Thymus (tissue), 11 donors: ENCODE measurements at regions not wholly inside any gene's neighbourhood (a gene's known extent, or its start where the extent isn't known, plus 50 kb on each side); places are given as distances from the start of the nearest gene placed in this dataset.
"Not testable (repeated sequence)": the region's sequence is repeated elsewhere in the genome, so short reads cannot be mapped to it uniquely, and the experiment has no call there.

Experiments used
- DNase-seq, 9 donors: peaks; one replicate each; pipeline ENCODE4 v3.0.0-alpha.2; 2013; ENCODE audit warnings: low spot score in 9 of 9, low read depth in 6 of 9, missing footprints in 1 of 9
- H3K27ac ChIP-seq, 2 donors: one replicate each; pipeline ENCODE4 v1.5.1; 2013; ENCODE audit warnings: control low read depth in 1 of 2, low read depth in 1 of 2, low read length in 1 of 2, mild to moderate bottlenecking in 1 of 2, moderate library complexity in 1 of 2
- H3K27me3 ChIP-seq, 2 donors: one replicate each; pipeline ENCODE4 v1.5.1; 2013; ENCODE audit warnings: low read length in 1 of 2; ENCODE audit not compliant: control insufficient read depth in 2 of 2, insufficient read depth in 1 of 2
- H3K36me3 ChIP-seq, 2 donors: one replicate each; pipeline ENCODE4 v1.5.1; 2013; ENCODE audit warnings: low read length in 1 of 2, mild to moderate bottlenecking in 1 of 2, moderate library complexity in 1 of 2; ENCODE audit not compliant: control insufficient read depth in 2 of 2, insufficient read depth in 2 of 2
- H3K4me1 ChIP-seq, 2 donors: one replicate each; pipeline ENCODE4 v1.5.1; 2013; ENCODE audit warnings: low read length in 2 of 2; ENCODE audit not compliant: control insufficient read depth in 2 of 2, insufficient read depth in 2 of 2
- H3K4me3 ChIP-seq, 2 donors: one replicate each; pipeline ENCODE4 v1.5.1; 2013; ENCODE audit warnings: low read length in 2 of 2, control low read depth in 1 of 2, mild to moderate bottlenecking in 1 of 2
- H3K9me3 ChIP-seq, 2 donors: one replicate each; pipeline ENCODE4 v1.5.1; 2013; ENCODE audit warnings: low read length in 1 of 2, mild to moderate bottlenecking in 1 of 2; ENCODE audit not compliant: control insufficient read depth in 2 of 2, insufficient read depth in 1 of 2
- WGBS: extraction: QIAGEN DNeasy Blood & Tissue Kit; methylation state at CpG from one replicate; pipeline ENCODE4 v1.1.7; 2013; 5-methylcytosine and 5-hydroxymethylcytosine counted together
- donor health status: healthy.

GRCh38 chr4:116260931-116261330, 824.4 kb downstream of the TRAM1L1 start:
- H3K27ac ChIP-seq, DNase-seq, H3K4me3 ChIP-seq, H3K9me3 ChIP-seq, H3K36me3 ChIP-seq, H3K27me3 ChIP-seq, H3K4me1 ChIP-seq: not testable (repeated sequence)
- 58% methylated on average over 3 of the region's 3 CpGs for WGBS

GRCh38 chr4:116244771-116245170, 840.6 kb downstream of the TRAM1L1 start:
- Histone ChIP-seq H3K4me3 (no peak overlapping the region), H3K27ac (no peak overlapping the region), H3K4me1 (no peaks in the 10 kb centered on the region), H3K9me3 (no peaks in the 10 kb centered on the region), H3K27me3 (no peaks in the 10 kb centered on the region), H3K36me3 (no peaks in the 10 kb centered on the region)
- 89% methylated on average over 1 of the region's 1 CpG for WGBS
- DNase-seq, result no peak

DNA sequence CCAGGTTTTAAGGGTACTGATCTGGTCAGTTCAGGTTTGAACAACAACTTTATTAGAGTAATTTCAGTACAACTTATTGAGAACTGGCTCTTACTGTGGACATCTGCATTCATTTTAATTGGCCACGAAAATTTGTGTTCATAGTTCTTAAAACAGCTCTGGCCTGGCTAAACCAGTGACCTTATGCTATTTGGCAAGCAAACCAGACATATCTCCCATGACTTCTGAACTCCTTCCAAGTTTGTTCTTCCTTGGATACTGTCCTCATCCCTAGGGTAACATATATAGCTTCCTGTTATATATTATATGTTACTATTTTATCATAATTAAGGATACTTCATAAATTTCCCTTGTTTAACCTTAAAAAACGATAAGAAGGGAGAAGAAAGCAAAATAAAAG, 841.9 kb downstream of the TRAM1L1 start:
- 80% methylated on average over 2 of the region's 2 CpGs for WGBS
- H3K9me3 ChIP-seq, result no peaks in the 10 kb centered on the region
- no peaks in the 10 kb centered on the region for H3K36me3 ChIP-seq
- no peaks in the 10 kb centered on the region for H3K27me3 ChIP-seq
- no peak overlapping the region for H3K27ac ChIP-seq
- no peaks in the 10 kb centered on the region for H3K4me1 ChIP-seq
- no peak overlapping the region for H3K4me3 ChIP-seq
- DNase-seq, result no peak

- Histone ChIP-seq H3K4me1 (no peaks in the 10 kb centered on the region), H3K27ac (no peak overlapping the region), H3K27me3 (no peaks in the 10 kb centered on the region), H3K36me3 (no peaks in the 10 kb centered on the region), H3K9me3 (no peaks in the 10 kb centered on the region), H3K4me3 (no peak overlapping the region)
- no peak for DNase-seq
Observed at GRCh38 chr4:116233971-116234370, 851.4 kb downstream of the TRAM1L1 start.

DNA sequence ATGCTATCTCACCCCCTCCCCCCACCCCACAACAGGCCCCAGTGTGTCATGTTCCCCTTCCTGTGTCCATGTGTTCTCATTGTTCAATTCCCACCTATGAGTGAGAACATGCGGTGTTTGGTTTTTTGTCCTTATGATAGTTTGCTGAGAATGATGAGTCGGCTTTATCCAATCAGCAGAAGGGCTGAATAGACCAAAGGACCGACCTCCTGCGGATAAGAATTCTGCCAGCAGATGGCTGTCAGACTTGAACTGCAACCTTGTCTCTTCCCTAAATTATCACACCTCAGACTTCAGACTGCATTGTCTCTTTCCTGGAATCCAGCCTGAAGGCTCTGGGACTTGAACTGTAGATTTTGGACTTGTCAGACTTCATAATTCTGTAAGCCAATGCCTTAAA, 853.4 kb downstream of the TRAM1L1 start:
- not testable (repeated sequence) for H3K4me1 ChIP-seq, H3K27me3 ChIP-seq, H3K27ac ChIP-seq, H3K36me3 ChIP-seq, DNase-seq, H3K4me3 ChIP-seq, H3K9me3 ChIP-seq
- 95% methylated on average over 4 of the region's 4 CpGs for WGBS

DNA sequence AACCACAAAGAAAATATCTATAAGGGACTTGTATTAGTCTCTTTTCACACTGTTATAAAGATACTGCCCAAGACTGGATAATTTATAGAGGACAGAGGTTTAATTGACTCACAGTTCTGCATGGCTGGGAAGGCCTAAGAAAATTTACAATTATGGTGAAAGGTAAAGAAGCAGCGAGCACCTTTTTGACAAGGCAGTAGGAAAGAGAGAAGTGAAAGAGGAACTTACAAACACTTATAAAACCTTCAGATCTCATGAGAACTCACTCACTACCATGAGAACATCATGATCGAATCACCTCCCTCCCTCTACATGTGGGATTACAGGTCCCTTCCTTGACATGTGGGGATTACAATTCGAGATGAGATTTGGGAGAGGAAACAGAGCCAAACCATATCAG, 856.0 kb downstream of the TRAM1L1 start:
- H3K27ac ChIP-seq, result no peak overlapping the region
- H3K9me3 ChIP-seq, result no peaks in the 10 kb centered on the region
- no peaks in the 10 kb centered on the region for H3K4me1 ChIP-seq
- H3K4me3 ChIP-seq, result no peak overlapping the region
- 78% methylated on average over 3 of the region's 3 CpGs for WGBS
- H3K27me3 ChIP-seq, result no peaks in the 10 kb centered on the region
- DNase-seq, result no peak
- no peaks in the 10 kb centered on the region for H3K36me3 ChIP-seq

GRCh38 chr4:116223040-116223732, 862.2 kb downstream of the TRAM1L1 start:
- Histone ChIP-seq H3K4me1 (no peaks in the 10 kb centered on the region), H3K4me3 (no peak overlapping the region), H3K27me3 (no peaks in the 10 kb centered on the region), H3K36me3 (no peaks in the 10 kb centered on the region), H3K27ac (no peak overlapping the region), H3K9me3 (no peaks in the 10 kb centered on the region)
- no peak for DNase-seq
- 92% methylated on average over 8 of the region's 8 CpGs for WGBS

- no peak overlapping the region for H3K27ac ChIP-seq
- no peaks in the 10 kb centered on the region for H3K36me3 ChIP-seq
- no peaks in the 10 kb centered on the region for H3K4me1 ChIP-seq
- no peak overlapping the region for H3K4me3 ChIP-seq
- no peaks in the 10 kb centered on the region for H3K9me3 ChIP-seq
- H3K27me3 ChIP-seq, result no peaks in the 10 kb centered on the region
- WGBS, result 88% methylated on average over 2 of the region's 2 CpGs
- no peak for DNase-seq
Observed at GRCh38 chr4:116217781-116218180, 867.6 kb downstream of the TRAM1L1 start.

DNA sequence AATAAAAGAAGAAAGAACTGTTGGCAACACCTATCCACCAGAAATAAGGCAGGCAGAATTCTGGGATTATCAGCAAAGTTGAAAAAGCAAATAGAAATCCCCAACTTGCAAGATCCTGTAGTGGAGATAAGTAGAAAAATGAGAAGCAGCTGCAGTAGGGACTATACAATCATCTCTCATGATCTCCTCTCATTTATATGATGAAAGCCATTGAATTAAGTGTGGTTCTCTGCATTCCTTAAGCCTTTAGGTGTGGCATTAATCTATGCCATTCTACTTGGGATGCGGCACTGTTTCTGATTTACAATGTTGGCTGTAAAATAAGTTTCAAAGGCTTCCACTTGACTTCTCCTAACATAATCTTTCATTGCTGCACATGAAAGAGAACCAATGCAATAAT, 869.8 kb downstream of the TRAM1L1 start:
- Histone ChIP-seq H3K27ac (no peak overlapping the region), H3K4me3 (no peak overlapping the region), H3K4me1 (no peaks in the 10 kb centered on the region), H3K9me3 (no peaks in the 10 kb centered on the region), H3K36me3 (no peaks in the 10 kb centered on the region), H3K27me3 (no peaks in the 10 kb centered on the region)
- no peak for DNase-seq
- WGBS, result 98% methylated on average over 1 of the region's 1 CpG

DNA sequence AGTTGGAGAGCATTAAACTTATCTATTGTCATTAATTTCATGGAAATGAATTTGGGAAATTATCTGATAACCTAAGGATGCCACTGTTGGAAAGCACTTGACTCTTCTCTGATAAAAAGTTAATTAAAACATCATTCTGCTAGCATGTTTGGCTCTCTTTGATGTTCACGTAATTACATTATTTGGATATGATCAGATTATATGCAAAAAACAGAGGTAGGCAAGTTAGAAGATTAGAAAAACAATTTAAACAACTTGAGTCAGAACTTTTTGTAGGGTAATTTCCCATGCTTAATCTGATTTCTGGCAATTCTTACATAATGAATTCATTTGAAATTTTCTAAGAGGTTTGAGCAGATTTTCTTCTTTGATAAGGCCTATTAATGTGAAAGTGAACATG, 882.9 kb downstream of the TRAM1L1 start:
- H3K4me3 ChIP-seq, result no peak overlapping the region
- H3K4me1 ChIP-seq, result no peaks in the 10 kb centered on the region
- H3K36me3 ChIP-seq, result no peaks in the 10 kb centered on the region
- no peaks in the 10 kb centered on the region for H3K9me3 ChIP-seq
- no peak for DNase-seq
- no peaks in the 10 kb centered on the region for H3K27me3 ChIP-seq
- H3K27ac ChIP-seq, result no peak overlapping the region
- 95% methylated on average over 1 of the region's 1 CpG for WGBS
